HCT116 (cell line): ENCODE measurements at regions not wholly inside any gene's neighbourhood (a gene's known extent, or its start where the extent isn't known, plus 50 kb on each side); places are given as distances from the start of the nearest gene placed in this dataset.

Experiments used
- EZH2 ChIP-seq: fragments of 200-600 bp; sonication (generic); IDR thresholded peaks from 2 replicates; pipeline ENCODE4 v1.6.1; 2017; ENCODE audit warnings: antibody characterized with exemption, mixed run types
- POLR2A ChIP-seq: IDR thresholded peaks from 2 replicates; pipeline ENCODE4 v1.7.0; 2011; ENCODE audit warnings: borderline replicate concordance; ENCODE audit not compliant: insufficient read depth, insufficient read length; ENCODE audit errors: extremely low read depth
- RAD21 ChIP-seq: IDR thresholded peaks from 2 replicates; pipeline ENCODE4 v1.6.1; 2012; ENCODE audit warnings: low read depth, mild to moderate bottlenecking
- TF ChIP-seq, protein P1 (sequence below), 3 experiments: fragments of 200-600 bp in 1 of 3; sonication (generic) in 1 of 3; IDR thresholded peaks in 2 of 3; conservative IDR thresholded peaks in 1 of 3; 2 replicates each; pipeline ENCODE4 v1.5.1; 2012 to 2017; ENCODE audit warnings: low read depth in 2 of 3, low read length in 2 of 3, antibody characterized with exemption in 1 of 3, borderline replicate concordance in 1 of 3, control low read depth in 1 of 3, mild to moderate bottlenecking in 1 of 3, mixed read lengths in 1 of 3, mixed run types in 1 of 3, moderate library complexity in 1 of 3; ENCODE audit not compliant: insufficient read depth in 1 of 3
- TF ChIP-seq, protein P2 (sequence below): IDR thresholded peaks from 2 replicates; pipeline ENCODE4 v1.6.1; 2012

DNA sequence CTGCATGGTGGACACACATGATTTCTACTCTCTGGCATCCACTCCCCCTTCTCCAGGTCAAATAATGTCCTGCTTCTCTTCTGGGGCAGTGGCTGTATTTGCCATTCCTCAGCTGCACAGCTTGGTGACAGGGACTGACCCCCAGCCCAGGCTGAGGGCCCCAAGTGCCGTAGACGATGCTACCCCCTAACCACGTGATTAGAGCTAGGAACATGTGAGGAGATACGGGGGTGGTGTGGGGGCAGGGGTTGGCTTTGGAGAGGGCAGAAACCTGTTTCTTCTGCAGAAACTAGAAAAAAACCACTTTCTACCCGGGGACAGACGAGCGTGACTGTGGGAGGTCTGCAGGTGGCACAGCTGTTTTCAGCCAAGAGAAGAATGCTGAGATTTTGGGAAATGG lies 192.4 kb downstream of the SIPA1L2 start:
- no peak for TF ChIP-seq POLR2A
- no peak for TF ChIP-seq RAD21
- TF ChIP-seq, protein P1, sequence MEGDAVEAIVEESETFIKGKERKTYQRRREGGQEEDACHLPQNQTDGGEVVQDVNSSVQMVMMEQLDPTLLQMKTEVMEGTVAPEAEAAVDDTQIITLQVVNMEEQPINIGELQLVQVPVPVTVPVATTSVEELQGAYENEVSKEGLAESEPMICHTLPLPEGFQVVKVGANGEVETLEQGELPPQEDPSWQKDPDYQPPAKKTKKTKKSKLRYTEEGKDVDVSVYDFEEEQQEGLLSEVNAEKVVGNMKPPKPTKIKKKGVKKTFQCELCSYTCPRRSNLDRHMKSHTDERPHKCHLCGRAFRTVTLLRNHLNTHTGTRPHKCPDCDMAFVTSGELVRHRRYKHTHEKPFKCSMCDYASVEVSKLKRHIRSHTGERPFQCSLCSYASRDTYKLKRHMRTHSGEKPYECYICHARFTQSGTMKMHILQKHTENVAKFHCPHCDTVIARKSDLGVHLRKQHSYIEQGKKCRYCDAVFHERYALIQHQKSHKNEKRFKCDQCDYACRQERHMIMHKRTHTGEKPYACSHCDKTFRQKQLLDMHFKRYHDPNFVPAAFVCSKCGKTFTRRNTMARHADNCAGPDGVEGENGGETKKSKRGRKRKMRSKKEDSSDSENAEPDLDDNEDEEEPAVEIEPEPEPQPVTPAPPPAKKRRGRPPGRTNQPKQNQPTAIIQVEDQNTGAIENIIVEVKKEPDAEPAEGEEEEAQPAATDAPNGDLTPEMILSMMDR (IDR thresholded peaks at IDR 0.05 in 2 of 3, conservative IDR thresholded peaks at IDR 0.05 in 1 of 3; ENCODE audit: borderline replicate concordance in 1 of 3, insufficient read depth in 1 of 3, low read depth in 2 of 3, low read length in 2 of 3), result no peak
- no peak for TF ChIP-seq EZH2
- TF ChIP-seq, protein P2, sequence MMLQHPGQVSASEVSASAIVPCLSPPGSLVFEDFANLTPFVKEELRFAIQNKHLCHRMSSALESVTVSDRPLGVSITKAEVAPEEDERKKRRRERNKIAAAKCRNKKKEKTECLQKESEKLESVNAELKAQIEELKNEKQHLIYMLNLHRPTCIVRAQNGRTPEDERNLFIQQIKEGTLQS, result no peak
